ENCODE measurements at regions not wholly inside any gene's neighbourhood (a gene's known extent, or its start where the extent isn't known, plus 50 kb on each side); places are given as distances from the start of the nearest gene placed in this dataset.

- H3K14ac ChIP-seq (ENCODE audit: low read length), result no peak overlapping the region
- no peak overlapping the region for H3K4me3 ChIP-seq (ENCODE audit: low read length in 2 of 2)
- no peaks in the 10 kb centered on the region for H3K9me3 ChIP-seq (replicated peaks in 1 of 2; ENCODE audit: control insufficient read depth in 2 of 2, insufficient read depth in 1 of 2, low read depth in 1 of 2, low read length in 2 of 2)
- H4K8ac ChIP-seq (ENCODE audit: low read depth, low read length), result no peak overlapping the region
- no peaks in the 10 kb centered on the region for H3K36me3 ChIP-seq (replicated peaks in 1 of 2; ENCODE audit: control insufficient read depth in 2 of 2, insufficient read depth in 2 of 2, low read length in 2 of 2)
- no peak overlapping the region for H4K91ac ChIP-seq (ENCODE audit: low read depth, low read length, poor library complexity)
- H3K27ac ChIP-seq (replicated peaks; ENCODE audit: low read length), result no peak overlapping the region
- no peak overlapping the region for H3K4me2 ChIP-seq (ENCODE audit: insufficient read depth, low read length, poor library complexity, severe bottlenecking)
- H3K18ac ChIP-seq (ENCODE audit: low read length), result no peak overlapping the region
- no peaks in the 10 kb centered on the region for H3K79me1 ChIP-seq (ENCODE audit: low read depth, low read length)
- peaks cover 3 to 7% of the 10 kb centered on the region in 2 donors for H3K4me1 ChIP-seq (ENCODE audit: control insufficient read depth in 2 of 2, insufficient read depth in 1 of 2, low read depth in 1 of 2, low read length in 2 of 2)
- no peak overlapping the region for H3K23ac ChIP-seq (ENCODE audit: low read depth, low read length, poor library complexity)
- no peak overlapping the region for H3K4ac ChIP-seq (ENCODE audit: low read length)
- H2BK15ac ChIP-seq (ENCODE audit: low read length), result no peak overlapping the region
- no peak overlapping the region for H2AK5ac ChIP-seq (ENCODE audit: low read depth, low read length)
- no peak overlapping the region for H2BK120ac ChIP-seq (ENCODE audit: low read depth, low read length)
- H2BK12ac ChIP-seq (ENCODE audit: low read length), result no peak overlapping the region
- H2AFZ ChIP-seq (ENCODE audit: low read length), result no peak overlapping the region
- no peak for DNase-seq (ENCODE audit: low spot score)
- no peak overlapping the region for H2BK5ac ChIP-seq (ENCODE audit: low read length)
- no peak overlapping the region for H3K9ac ChIP-seq (ENCODE audit: low read depth, low read length, poor library complexity)
- no peaks in the 10 kb centered on the region for H3K27me3 ChIP-seq (ENCODE audit: control insufficient read depth in 3 of 3, insufficient read depth in 3 of 3, low read depth in 1 of 3, low read length in 3 of 3)
- no CpG with 5 or more reads among the region's 1 CpG for WGBS, 2 donors (ENCODE audit: extremely low coverage in 2 of 2, insufficient read length in 2 of 2, insufficient replicate concordance in 1 of 2)
Measured at GRCh38 chr2:182630207-182630606, 85.8 kb upstream of the DNAJC10 start.

GRCh38 chr2:182631299-182631698 lies 84.8 kb upstream of the DNAJC10 start:
- no peak overlapping the region for H2BK15ac ChIP-seq (ENCODE audit: low read length)

GRCh38 chr2:182634386-182634785 lies 81.7 kb upstream of the DNAJC10 start:
- Histone ChIP-seq H3K4ac (ENCODE audit: low read length) (no peak overlapping the region), H3K9me3 (replicated peaks in 1 of 2; ENCODE audit: control insufficient read depth in 2 of 2, insufficient read depth in 1 of 2, low read depth in 1 of 2, low read length in 2 of 2) (no peaks in the 10 kb centered on the region), H3K4me3 (ENCODE audit: low read length in 2 of 2) (no peak overlapping the region), H3K27ac (replicated peaks; ENCODE audit: low read length) (no peak overlapping the region), H3K4me1 (ENCODE audit: control insufficient read depth in 2 of 2, insufficient read depth in 1 of 2, low read depth in 1 of 2, low read length in 2 of 2) (peaks cover 4 to 10% of the 10 kb centered on the region in 2 donors), H3K14ac (ENCODE audit: low read length) (no peak overlapping the region), H2BK5ac (ENCODE audit: low read length) (no peak overlapping the region), H3K36me3 (replicated peaks in 1 of 2; ENCODE audit: control insufficient read depth in 2 of 2, insufficient read depth in 2 of 2, low read length in 2 of 2) (no peaks in the 10 kb centered on the region), H4K91ac (ENCODE audit: low read depth, low read length, poor library complexity) (no peak overlapping the region), H2BK15ac (ENCODE audit: low read length) (no peak overlapping the region), H4K8ac (ENCODE audit: low read depth, low read length) (no peak overlapping the region), H3K18ac (ENCODE audit: low read length) (no peak overlapping the region), H3K9ac (ENCODE audit: low read depth, low read length, poor library complexity) (no peak overlapping the region), H2AFZ (ENCODE audit: low read length) (peak overlapping the region; percentile 24), H2AK5ac (ENCODE audit: low read depth, low read length) (no peak overlapping the region), H2BK120ac (ENCODE audit: low read depth, low read length) (no peak overlapping the region), H2BK12ac (ENCODE audit: low read length) (no peak overlapping the region), H3K79me1 (ENCODE audit: low read depth, low read length) (no peaks in the 10 kb centered on the region), H3K23ac (ENCODE audit: low read depth, low read length, poor library complexity) (no peak overlapping the region), H3K27me3 (ENCODE audit: control insufficient read depth in 3 of 3, insufficient read depth in 3 of 3, low read depth in 1 of 3, low read length in 3 of 3) (no peaks in the 10 kb centered on the region), H3K4me2 (ENCODE audit: insufficient read depth, low read length, poor library complexity, severe bottlenecking) (no peak overlapping the region)
- no CpG with 5 or more reads among the region's 3 CpGs for WGBS, 2 donors (ENCODE audit: extremely low coverage in 2 of 2, insufficient read length in 2 of 2, insufficient replicate concordance in 1 of 2)
- no peak for DNase-seq (ENCODE audit: low spot score)

More at GRCh38 chr2:182631299-182631698, 84.8 kb upstream of the DNAJC10 start:
- Histone ChIP-seq H3K4me2 (ENCODE audit: insufficient read depth, low read length, poor library complexity, severe bottlenecking) (no peak overlapping the region), H3K18ac (ENCODE audit: low read length) (no peak overlapping the region), H3K27ac (replicated peaks; ENCODE audit: low read length) (no peak overlapping the region), H3K36me3 (replicated peaks in 1 of 2; ENCODE audit: control insufficient read depth in 2 of 2, insufficient read depth in 2 of 2, low read length in 2 of 2) (no peaks in the 10 kb centered on the region), H3K14ac (ENCODE audit: low read length) (no peak overlapping the region), H2BK12ac (ENCODE audit: low read length) (no peak overlapping the region), H2BK5ac (ENCODE audit: low read length) (no peak overlapping the region), H2AFZ (ENCODE audit: low read length) (no peak overlapping the region), H3K9me3 (replicated peaks in 1 of 2; ENCODE audit: control insufficient read depth in 2 of 2, insufficient read depth in 1 of 2, low read depth in 1 of 2, low read length in 2 of 2) (no peaks in the 10 kb centered on the region), H2BK120ac (ENCODE audit: low read depth, low read length) (no peak overlapping the region), H3K23ac (ENCODE audit: low read depth, low read length, poor library complexity) (no peak overlapping the region), H3K4me3 (ENCODE audit: low read length in 2 of 2) (no peak overlapping the region), H4K8ac (ENCODE audit: low read depth, low read length) (no peak overlapping the region), H3K79me1 (ENCODE audit: low read depth, low read length) (no peaks in the 10 kb centered on the region), H3K9ac (ENCODE audit: low read depth, low read length, poor library complexity) (no peak overlapping the region), H3K4ac (ENCODE audit: low read length) (no peak overlapping the region), H4K91ac (ENCODE audit: low read depth, low read length, poor library complexity) (no peak overlapping the region), H3K27me3 (ENCODE audit: control insufficient read depth in 3 of 3, insufficient read depth in 3 of 3, low read depth in 1 of 3, low read length in 3 of 3) (no peaks in the 10 kb centered on the region), H3K4me1 (ENCODE audit: control insufficient read depth in 2 of 2, insufficient read depth in 1 of 2, low read depth in 1 of 2, low read length in 2 of 2) (peaks cover 3 to 7% of the 10 kb centered on the region in 2 donors), H2AK5ac (ENCODE audit: low read depth, low read length) (no peak overlapping the region)
- DNase-seq (ENCODE audit: low spot score), result no peak
- WGBS, 2 donors (ENCODE audit: extremely low coverage in 2 of 2, insufficient read length in 2 of 2, insufficient replicate concordance in 1 of 2), result no CpG with 5 or more reads among the region's 3 CpGs

GRCh38 chr2:182636699-182637098 lies 79.4 kb upstream of the DNAJC10 start:
- no peak overlapping the region for H2BK120ac ChIP-seq (ENCODE audit: low read depth, low read length)
- H3K23ac ChIP-seq (ENCODE audit: low read depth, low read length, poor library complexity), result no peak overlapping the region
- no peaks in the 10 kb centered on the region for H3K9me3 ChIP-seq (replicated peaks in 1 of 2; ENCODE audit: control insufficient read depth in 2 of 2, insufficient read depth in 1 of 2, low read depth in 1 of 2, low read length in 2 of 2)
- no peak overlapping the region for H2BK5ac ChIP-seq (ENCODE audit: low read length)
- no peak overlapping the region for H2AK5ac ChIP-seq (ENCODE audit: low read depth, low read length)
- no peak overlapping the region for H3K18ac ChIP-seq (ENCODE audit: low read length)
- H3K4me2 ChIP-seq (ENCODE audit: insufficient read depth, low read length, poor library complexity, severe bottlenecking), result no peak overlapping the region
- no peaks in the 10 kb centered on the region for H3K36me3 ChIP-seq (replicated peaks in 1 of 2; ENCODE audit: control insufficient read depth in 2 of 2, insufficient read depth in 2 of 2, low read length in 2 of 2)
- no peaks in the 10 kb centered on the region for H3K27me3 ChIP-seq (ENCODE audit: control insufficient read depth in 3 of 3, insufficient read depth in 3 of 3, low read depth in 1 of 3, low read length in 3 of 3)
- no peak overlapping the region for H2BK12ac ChIP-seq (ENCODE audit: low read length)
- no peak overlapping the region for H3K27ac ChIP-seq (replicated peaks; ENCODE audit: low read length)
- H3K4ac ChIP-seq (ENCODE audit: low read length), result no peak overlapping the region
- no peak overlapping the region for H2BK15ac ChIP-seq (ENCODE audit: low read length)
- H3K4me3 ChIP-seq (ENCODE audit: low read length in 2 of 2), result no peak overlapping the region
- H3K14ac ChIP-seq (ENCODE audit: low read length), result no peak overlapping the region
- no peak overlapping the region for H4K91ac ChIP-seq (ENCODE audit: low read depth, low read length, poor library complexity)
- H3K4me1 ChIP-seq (ENCODE audit: control insufficient read depth in 2 of 2, insufficient read depth in 1 of 2, low read depth in 1 of 2, low read length in 2 of 2), result peaks cover 3 to 4% of the 10 kb centered on the region in 2 donors
- no peaks in the 10 kb centered on the region for H3K79me1 ChIP-seq (ENCODE audit: low read depth, low read length)
- H4K8ac ChIP-seq (ENCODE audit: low read depth, low read length), result no peak overlapping the region
- no peak overlapping the region for H3K9ac ChIP-seq (ENCODE audit: low read depth, low read length, poor library complexity)
- no CpG with 5 or more reads among the region's 5 CpGs for WGBS, 2 donors (ENCODE audit: extremely low coverage in 2 of 2, insufficient read length in 2 of 2, insufficient replicate concordance in 1 of 2)
- DNase-seq (ENCODE audit: low spot score), result peak; percentile 9
- H2AFZ ChIP-seq (ENCODE audit: low read length), result peak overlapping the region; percentile 42

Data from neuronal stem cell (in vitro differentiated cells).